WTC11 (cell line): ENCODE measurements at regions not wholly inside any gene's neighbourhood (a gene's known extent, or its start where the extent isn't known, plus 50 kb on each side); places are given as distances from the start of the nearest gene placed in this dataset.

Experiments used
- ATAC-seq: fragments of 200-7000 bp; cut with Tn5 transposase; 2 replicates; pipeline ENCODE4 v1.10.0; 2021; ENCODE audit warnings: mild to moderate bottlenecking, moderate library complexity
- CTCF ChIA-PET: fragments of 300-600 bp; sonication (Branson Sonifier 250); formaldehyde crosslinking; loops from one replicate; lab custom pipeline; 2021; ENCODE audit warnings: antibody characterized with exemption; lab: Charles Lee
- POLR2A ChIA-PET: fragments of 350-600 bp; sonication (Branson Sonifier 250); formaldehyde crosslinking; loops from one replicate; lab custom pipeline; 2021; ENCODE audit warnings: antibody characterized with exemption; lab: Charles Lee
- DNase-seq: peaks from one replicate; pipeline ENCODE4 v3.0.0; 2021; ENCODE audit warnings: low spot score
- H3K27ac Mint-ChIP-seq: 2 replicates; pipeline ENCODE4 v1.8.0; 2021; ENCODE audit warnings: mixed read lengths
- H3K27me3 Mint-ChIP-seq: 2 replicates; pipeline ENCODE4 v1.8.0; 2021; ENCODE audit warnings: low read depth, mild to moderate bottlenecking, moderate library complexity, mixed read lengths
- H3K36me3 Mint-ChIP-seq: 2 replicates; pipeline ENCODE4 v1.8.0; 2021; ENCODE audit warnings: mixed read lengths
- H3K4me1 Mint-ChIP-seq: 2 replicates; pipeline ENCODE4 v1.8.0; 2022; ENCODE audit warnings: mixed read lengths
- H3K4me3 Mint-ChIP-seq: 2 replicates; pipeline ENCODE4 v1.8.0; 2021; ENCODE audit warnings: mild to moderate bottlenecking, moderate library complexity, mixed read lengths
- H3K9me3 Mint-ChIP-seq: 2 replicates; pipeline ENCODE4 v1.8.0; 2021; ENCODE audit warnings: mixed read lengths
- ARID4B ChIP-seq: sonication (generic); formaldehyde crosslinking; IDR thresholded peaks from 2 replicates; pipeline ENCODE4 v1.8.0; 2023; ENCODE audit warnings: missing genetic modification reagents, mild to moderate bottlenecking, borderline replicate concordance
- ATF3 ChIP-seq: sonication (generic); formaldehyde crosslinking; conservative IDR thresholded peaks from 2 replicates; pipeline ENCODE4 v1.8.1; 2022; ENCODE audit warnings: mild to moderate bottlenecking, missing genetic modification reagents
- CDX4 ChIP-seq: fragments of 250-450 bp; sonication (Bioruptor Pico); IDR thresholded peaks from 2 replicates; pipeline ENCODE4 v1.9.0; 2021; ENCODE audit warnings: moderate library complexity, mild to moderate bottlenecking, inconsistent platforms, borderline replicate concordance
- E2F1 ChIP-seq: sonication (generic); formaldehyde crosslinking; IDR thresholded peaks from 2 replicates; pipeline ENCODE4 v1.8.0; 2022; ENCODE audit warnings: mild to moderate bottlenecking, missing genetic modification reagents
- E2F5 ChIP-seq: sonication (generic); formaldehyde crosslinking; IDR thresholded peaks from 2 replicates; pipeline ENCODE4 v1.8.1; 2022; ENCODE audit warnings: mild to moderate bottlenecking, moderate library complexity, missing genetic modification reagents
- EMX1 ChIP-seq: fragments of 250-450 bp; sonication (Bioruptor Pico); IDR thresholded peaks from 2 replicates; pipeline ENCODE4 v1.8.0; 2021; ENCODE audit warnings: mild to moderate bottlenecking
- ERG ChIP-seq: fragments of 250-450 bp; sonication (Bioruptor Pico); IDR thresholded peaks from 2 replicates; pipeline ENCODE4 v1.8.0; 2021; ENCODE audit warnings: mild to moderate bottlenecking
- ETV6 ChIP-seq: sonication (generic); formaldehyde crosslinking; IDR thresholded peaks from 2 replicates; pipeline ENCODE4 v1.8.1; 2022; ENCODE audit warnings: mild to moderate bottlenecking, missing genetic modification reagents
- FOXJ3 ChIP-seq: sonication (generic); formaldehyde crosslinking; IDR thresholded peaks from 2 replicates; pipeline ENCODE4 v1.9.0; 2021; ENCODE audit warnings: missing genetic modification reagents, mild to moderate bottlenecking, borderline replicate concordance
- FOXP4 ChIP-seq: sonication (generic); formaldehyde crosslinking; IDR thresholded peaks from 2 replicates; pipeline ENCODE4 v1.8.0; 2022; ENCODE audit warnings: mild to moderate bottlenecking, missing genetic modification reagents
- GRHL2 ChIP-seq: fragments of 250-450 bp; sonication (Bioruptor Pico); IDR thresholded peaks from 2 replicates; pipeline ENCODE4 v1.8.0; 2022; ENCODE audit warnings: mild to moderate bottlenecking, moderate library complexity; ENCODE audit not compliant: insufficient replicate concordance, severe bottlenecking
- MLX ChIP-seq: sonication (generic); formaldehyde crosslinking; IDR thresholded peaks from 2 replicates; pipeline ENCODE4 v1.8.1; 2023; ENCODE audit warnings: mild to moderate bottlenecking, missing genetic modification reagents, moderate library complexity
- MYBL2 ChIP-seq: sonication (generic); formaldehyde crosslinking; IDR thresholded peaks from 2 replicates; pipeline ENCODE4 v1.8.1; 2023; ENCODE audit warnings: mild to moderate bottlenecking, moderate library complexity, missing genetic modification reagents
- NFE2L1 ChIP-seq: sonication (generic); formaldehyde crosslinking; IDR thresholded peaks from 2 replicates; pipeline ENCODE4 v1.8.1; 2023; ENCODE audit warnings: missing genetic modification reagents
- PREB ChIP-seq: sonication (generic); formaldehyde crosslinking; IDR thresholded peaks from 2 replicates; pipeline ENCODE4 v1.8.1; 2022; ENCODE audit warnings: mild to moderate bottlenecking, missing genetic modification reagents, moderate library complexity, borderline replicate concordance
- PRRX2 ChIP-seq: fragments of 250-450 bp; sonication (Bioruptor Pico); IDR thresholded peaks from 2 replicates; pipeline ENCODE4 v1.8.0; 2021; ENCODE audit warnings: mild to moderate bottlenecking
- RORB ChIP-seq: fragments of 250-450 bp; sonication (Bioruptor Pico); IDR thresholded peaks from 2 replicates; pipeline ENCODE4 v1.9.0; 2021; ENCODE audit warnings: mild to moderate bottlenecking
- TEAD4 ChIP-seq: sonication (generic); formaldehyde crosslinking; IDR thresholded peaks from 2 replicates; pipeline ENCODE4 v1.8.0; 2022; ENCODE audit warnings: mild to moderate bottlenecking, missing genetic modification reagents
- ZMAT4 ChIP-seq: fragments of 250-450 bp; sonication (Bioruptor Pico); IDR thresholded peaks from 2 replicates; pipeline ENCODE4 v1.9.0; 2021; ENCODE audit warnings: mild to moderate bottlenecking
- ZNF232 ChIP-seq: sonication (generic); formaldehyde crosslinking; IDR thresholded peaks from 2 replicates; pipeline ENCODE4 v1.8.0; 2022; ENCODE audit warnings: mild to moderate bottlenecking, missing genetic modification reagents
- ZNF317 ChIP-seq: sonication (generic); formaldehyde crosslinking; IDR thresholded peaks from 2 replicates; pipeline ENCODE4 v1.8.1; 2023; ENCODE audit warnings: low read depth, mild to moderate bottlenecking, moderate library complexity, missing genetic modification reagents, borderline replicate concordance
- ZNF423 ChIP-seq: fragments of 250-450 bp; sonication (Bioruptor Pico); IDR thresholded peaks from 2 replicates; pipeline ENCODE4 v2.1.2; 2022; ENCODE audit warnings: mild to moderate bottlenecking, moderate library complexity

- TF ChIP-seq ETV6 (CRISPR knock-in tag) (no peak), E2F5 (CRISPR knock-in tag) (no peak), FOXP4 (CRISPR knock-in tag) (no peak), ZNF317 (CRISPR knock-in tag) (no peak), E2F1 (CRISPR knock-in tag) (no peak), PRRX2 (CRISPR knock-in tag) (no peak), ATF3 (no peak), MYBL2 (CRISPR knock-in tag) (no peak), RORB (CRISPR knock-in tag) (no peak), PREB (CRISPR knock-in tag) (no peak), GRHL2 (no peak), ERG (CRISPR knock-in tag) (no peak), ZNF423 (CRISPR knock-in tag) (no peak), NFE2L1 (CRISPR knock-in tag) (no peak)
These were observed 52.8 kb upstream of the TUT7 start (continued) for GRCh38 chr9:86407022-86407421.

GRCh38 chr9:86406366-86406765 lies 52.2 kb upstream of the TUT7 start:
- no peak for DNase-seq
- H3K27me3 Mint-ChIP-seq, result peaks cover 99% of the 10 kb centered on the region
- no peaks in the 10 kb centered on the region for H3K36me3 Mint-ChIP-seq
- no peak overlapping the region for H3K27ac Mint-ChIP-seq
- peaks cover 15% of the 10 kb centered on the region for H3K4me1 Mint-ChIP-seq
- H3K4me3 Mint-ChIP-seq, result no peak overlapping the region
- no peaks in the 10 kb centered on the region for H3K9me3 Mint-ChIP-seq
- POLR2A ChIA-PET, result no interaction called here
- CTCF ChIA-PET, result interaction anchor here (1.2 kb wide), 2 partner anchors 8 to 204 kb away, joined by 3 to 8 read pairs; no protein-coding TSS in a partner anchor
- no peak for ATAC-seq
- TF ChIP-seq FOXJ3 (CRISPR knock-in tag) (no peak), ZMAT4 (CRISPR knock-in tag) (no peak), MLX (CRISPR knock-in tag) (no peak), TEAD4 (CRISPR knock-in tag) (no peak), EMX1 (CRISPR knock-in tag) (no peak), ZNF232 (CRISPR knock-in tag) (no peak), CDX4 (CRISPR knock-in tag) (no peak), ARID4B (no peak)
